ENCODE measurements at regions not wholly inside any gene's neighbourhood (a gene's known extent, or its start where the extent isn't known, plus 50 kb on each side); places are given as distances from the start of the nearest gene placed in this dataset.
"Not testable (repeated sequence)": the region's sequence is repeated elsewhere in the genome, so short reads cannot be mapped to it uniquely, and the experiment has no call there.

DNA sequence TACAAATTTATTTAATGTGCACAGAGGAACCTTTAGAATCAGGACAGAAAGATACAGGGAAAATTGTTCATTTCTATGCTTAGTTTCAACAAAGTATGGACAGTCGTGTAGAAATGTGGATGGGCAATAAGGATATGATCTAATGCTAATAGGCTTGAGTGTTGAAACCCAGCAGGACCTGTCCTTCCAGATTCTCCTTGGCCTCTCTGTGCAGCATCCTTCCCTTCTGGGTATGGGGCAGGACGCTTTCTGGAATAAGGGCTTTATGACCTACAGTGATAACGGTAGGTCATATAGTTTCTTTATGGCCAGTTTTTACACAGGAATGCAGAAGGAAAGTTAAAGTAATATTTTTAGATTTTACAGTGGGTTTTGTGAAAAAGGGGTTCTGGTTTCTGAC is 698.1 kb downstream of the SI start:
- DNase-seq (ENCODE audit: low read depth, low spot score) = no peak

DNA sequence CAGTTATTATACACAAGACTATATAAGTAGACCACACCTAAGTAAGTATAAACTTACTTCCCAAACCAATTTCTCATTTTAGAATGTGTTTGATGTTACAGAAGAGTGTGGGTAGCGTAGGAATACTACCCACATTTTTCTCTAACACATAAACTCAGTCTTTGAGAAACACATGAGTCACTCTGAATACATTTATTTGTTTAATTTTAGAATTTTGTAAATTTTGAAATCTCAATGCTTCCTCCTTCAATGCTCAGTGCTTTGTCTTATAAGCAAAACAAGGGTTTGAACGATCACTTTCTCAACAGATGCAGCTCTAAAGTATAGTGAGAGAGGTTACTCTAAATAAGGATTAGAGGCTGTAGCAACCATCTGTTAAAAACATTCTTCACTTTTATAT is 700.8 kb downstream of the SI start:
- no peak for DNase-seq (ENCODE audit: low read depth, low spot score)

DNA sequence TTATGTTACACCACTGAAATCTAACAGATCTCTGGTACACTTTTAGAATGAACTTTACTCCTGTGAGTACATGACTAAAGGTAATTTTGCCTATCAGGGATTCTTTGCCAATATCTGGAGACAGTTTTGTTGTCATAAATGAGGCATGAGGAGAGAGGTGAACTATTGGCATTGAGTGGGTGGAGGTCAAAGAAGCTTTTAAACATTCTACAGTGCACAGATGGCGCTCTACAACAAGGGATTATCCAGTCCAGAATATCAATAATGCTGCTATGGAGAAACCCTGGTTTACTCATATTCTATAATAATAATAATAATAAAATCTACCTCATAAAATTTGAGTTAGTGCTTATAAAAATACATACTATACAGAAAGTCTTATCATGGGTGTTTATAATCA is 702.3 kb downstream of the SI start:
- DNase-seq (ENCODE audit: low read depth, low spot score) = no peak

DNA sequence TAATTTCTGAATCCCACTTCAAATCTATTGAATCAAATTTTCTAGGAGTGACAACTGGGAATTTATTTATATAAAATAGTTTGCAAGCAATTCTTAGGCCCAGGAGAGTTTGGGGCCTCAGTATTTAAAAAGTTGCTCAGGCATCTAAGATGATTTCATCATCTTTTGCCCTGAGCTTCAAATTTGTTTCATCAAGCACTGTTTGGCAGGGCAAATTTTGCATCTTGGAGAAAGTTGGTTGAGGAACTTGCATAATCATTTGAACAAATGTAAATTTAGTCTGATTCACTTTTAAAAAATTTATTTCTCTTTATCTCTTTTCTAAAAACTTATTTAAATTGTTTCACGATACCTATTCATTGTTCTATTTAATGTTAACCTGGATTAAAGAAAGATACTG is 702.8 kb downstream of the SI start:
- no peak for DNase-seq (ENCODE audit: low read depth, low spot score)

DNA sequence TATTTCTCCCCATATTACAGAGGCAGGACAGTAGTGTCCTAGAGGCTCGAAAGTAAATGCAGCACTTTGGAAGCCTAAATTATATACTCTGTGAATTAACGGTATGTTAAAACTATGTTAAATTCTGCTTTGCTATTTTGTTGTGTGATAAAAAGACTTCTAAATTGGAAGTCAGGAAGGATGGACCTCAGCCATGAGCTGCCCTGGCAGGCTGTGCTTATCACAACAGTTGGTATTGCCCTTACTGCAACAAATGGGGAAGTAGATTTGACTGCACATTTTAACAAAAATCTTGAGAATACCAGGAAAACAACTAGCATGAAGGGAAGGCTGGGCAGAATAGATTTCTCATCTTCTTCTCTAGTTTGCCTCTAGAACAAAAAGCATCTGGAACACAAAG is 706.6 kb downstream of the SI start:
- DNase-seq (ENCODE audit: low read depth, low spot score) = no peak

DNA sequence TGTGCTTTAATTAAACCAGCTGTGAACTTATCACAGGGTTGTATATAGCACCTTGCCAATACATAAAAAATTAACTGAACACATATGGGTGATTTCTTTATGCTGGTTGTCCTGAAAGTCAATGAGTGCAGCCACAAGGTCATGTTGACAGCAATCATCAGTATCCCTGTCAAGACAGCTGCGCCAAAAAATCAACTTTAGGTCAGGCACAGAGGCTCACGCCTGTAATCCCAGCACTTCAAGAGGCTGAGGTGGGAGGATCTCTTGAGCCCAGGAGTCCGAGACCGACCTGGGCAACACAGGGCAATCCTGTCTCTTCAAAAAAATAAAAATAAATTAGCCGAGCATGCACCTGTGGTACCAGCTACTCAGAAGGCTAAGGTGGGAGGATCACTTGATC is 707.3 kb downstream of the SI start:
- DNase-seq (ENCODE audit: low read depth, low spot score) = no peak

DNA sequence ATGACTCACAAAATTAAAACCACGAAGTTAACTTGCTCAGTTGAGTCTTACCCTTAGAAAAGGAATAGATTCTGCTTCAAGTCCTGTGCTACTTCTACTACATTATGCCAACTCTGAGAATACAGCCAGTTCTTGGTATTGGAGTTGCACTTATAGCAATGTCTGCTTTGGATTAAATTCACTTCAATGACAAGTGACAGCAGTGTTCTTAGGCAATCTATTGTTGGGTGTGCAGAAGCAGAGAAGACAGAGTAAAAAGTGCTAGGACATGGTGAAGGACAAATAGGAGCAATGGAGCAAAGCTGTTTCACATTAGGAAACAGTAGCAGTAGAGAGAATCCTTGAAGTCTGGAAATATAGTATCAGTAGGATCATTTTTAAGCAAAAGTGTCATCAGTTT is 713.1 kb downstream of the SI start:
- DNase-seq (ENCODE audit: low read depth, low spot score) = no peak

DNA sequence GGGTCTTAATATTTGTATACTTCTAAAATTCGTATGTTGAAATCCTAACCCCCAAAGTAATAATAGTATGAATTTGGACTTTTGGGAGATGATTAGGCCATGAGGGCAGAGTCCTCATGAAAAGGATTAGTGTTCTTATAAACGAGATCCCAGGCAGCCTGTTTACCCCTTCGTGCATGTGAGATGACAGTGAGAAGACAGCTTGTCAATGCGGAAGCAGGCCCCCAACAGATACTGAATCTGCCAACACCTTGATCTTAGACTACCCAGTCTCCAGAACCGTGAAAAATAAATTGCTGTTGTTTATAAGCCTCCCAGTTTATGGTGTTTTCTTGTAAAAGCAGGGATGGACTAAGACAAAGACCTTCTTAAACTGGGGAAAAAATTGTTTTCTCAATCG is 714.2 kb downstream of the SI start:
- no peak for DNase-seq (ENCODE audit: low read depth, low spot score)

DNA sequence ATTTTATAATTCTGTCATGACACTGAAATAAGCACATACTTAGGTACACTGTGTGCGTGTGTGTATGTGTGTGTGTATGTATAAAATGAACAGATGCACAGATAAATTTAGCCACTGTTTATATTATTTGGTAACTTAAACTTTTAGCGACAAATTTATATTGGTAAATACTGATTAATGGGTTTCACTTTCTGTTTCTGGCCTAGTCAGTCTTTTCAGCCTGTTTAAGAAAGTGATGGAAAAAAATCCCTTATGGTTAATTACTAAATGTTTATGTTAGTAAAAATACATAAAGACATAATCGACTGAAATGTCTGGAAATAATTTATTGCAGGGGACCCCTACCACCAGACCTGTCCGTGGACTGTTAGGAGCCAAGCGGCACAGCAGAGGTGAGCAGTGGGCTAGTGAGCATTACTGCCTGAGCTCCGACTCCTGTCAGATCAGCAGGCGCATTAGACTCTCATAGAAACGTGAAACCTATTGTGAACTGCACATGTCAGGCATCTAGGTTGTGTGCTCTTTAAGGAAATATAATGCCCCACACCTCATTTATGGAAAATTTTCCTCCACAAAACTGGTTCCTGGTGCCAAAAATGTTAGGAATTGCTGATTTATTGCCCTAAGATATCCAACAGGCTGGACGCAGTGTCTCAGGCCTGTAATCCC is 717.4 kb downstream of the SI start:
- DNase-seq (ENCODE audit: low read depth, low spot score) = no peak

DNA sequence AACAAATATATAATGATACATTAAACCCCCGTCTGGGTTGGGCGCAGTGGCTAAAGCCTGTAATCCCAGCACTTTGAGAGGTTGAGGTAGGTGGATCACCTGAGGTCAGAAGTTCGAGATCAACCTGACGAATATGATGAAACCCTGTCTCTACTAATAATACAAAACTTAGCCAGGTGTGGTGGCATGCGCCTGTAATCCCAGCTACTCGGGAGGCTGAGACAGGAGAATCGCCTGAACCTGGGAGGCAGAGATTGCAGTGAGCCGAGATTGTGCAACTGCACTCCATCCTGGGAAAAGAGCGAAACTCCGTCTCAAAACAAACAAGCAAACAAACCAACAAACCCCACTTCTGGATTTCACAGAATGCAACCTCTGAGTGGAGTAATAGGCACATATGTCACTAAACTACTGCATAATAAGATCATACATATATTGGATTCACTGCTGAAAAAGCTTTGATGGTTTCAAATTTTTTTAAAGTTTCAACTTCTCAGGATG is 718.2 kb downstream of the SI start:
- no peak for DNase-seq (ENCODE audit: low read depth, low spot score)

DNA sequence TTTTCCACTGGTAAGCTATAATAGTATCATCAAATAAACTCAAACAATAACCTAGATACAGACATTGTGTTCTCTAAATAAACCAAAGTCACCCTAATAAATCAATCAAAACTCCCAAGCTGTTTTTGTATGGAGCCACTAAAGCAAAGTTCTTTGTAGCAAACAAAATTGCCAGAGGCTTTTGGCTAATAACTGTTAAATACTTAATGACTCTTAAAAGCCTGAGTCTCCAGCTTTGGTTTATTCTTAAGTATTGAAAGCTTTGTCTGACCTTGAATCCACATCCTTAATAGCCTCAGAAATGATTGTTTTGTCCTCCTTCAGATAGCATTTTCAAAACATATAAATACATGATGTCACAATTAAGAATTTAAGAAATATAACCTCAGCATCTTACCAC is 725.3 kb downstream of the SI start:
- DNase-seq (ENCODE audit: low read depth, low spot score) = no peak

DNA sequence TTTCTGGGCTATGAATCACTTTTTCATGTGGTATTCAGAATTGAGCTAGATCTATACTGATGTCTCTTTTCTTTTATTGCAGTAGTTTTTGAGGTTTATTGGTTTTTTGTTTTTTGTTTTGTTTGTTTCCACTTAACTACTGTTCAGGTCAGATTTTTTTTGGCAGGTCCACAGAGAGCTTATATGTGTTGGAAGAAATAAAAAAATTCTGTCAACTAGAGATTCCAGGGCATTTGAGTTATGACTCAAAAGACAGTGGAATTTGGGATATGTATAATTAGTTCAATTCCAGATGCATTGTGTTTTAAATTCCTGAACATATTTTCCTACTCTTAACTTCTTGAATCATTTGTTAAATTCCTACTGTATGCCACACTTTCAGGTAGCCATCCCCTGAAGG is 727.2 kb downstream of the SI start:
- peak; percentile 3 for DNase-seq (ENCODE audit: low read depth, low spot score)

DNA sequence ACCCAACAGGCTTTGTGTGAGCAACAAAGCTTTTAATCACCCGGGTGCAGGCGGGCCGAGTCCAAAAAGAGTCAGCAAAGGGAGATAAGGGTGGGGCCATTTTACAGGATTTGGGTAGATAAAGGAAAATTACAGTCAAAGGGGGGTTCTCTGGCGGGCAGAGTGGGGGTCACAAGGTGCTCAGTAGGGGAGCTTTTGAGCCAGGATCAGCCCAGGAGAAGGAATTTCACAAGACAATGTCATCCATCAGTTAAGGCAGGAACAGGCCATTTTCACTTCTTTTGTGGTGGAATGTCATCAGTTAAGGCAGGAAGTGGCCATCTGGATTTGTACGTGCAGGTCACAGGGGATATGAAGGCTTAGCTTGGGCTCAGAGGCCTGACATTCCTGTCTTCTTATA is 736.1 kb downstream of the SI start:
- DNase-seq (ENCODE audit: low read depth, low spot score) = not testable (repeated sequence)

DNA sequence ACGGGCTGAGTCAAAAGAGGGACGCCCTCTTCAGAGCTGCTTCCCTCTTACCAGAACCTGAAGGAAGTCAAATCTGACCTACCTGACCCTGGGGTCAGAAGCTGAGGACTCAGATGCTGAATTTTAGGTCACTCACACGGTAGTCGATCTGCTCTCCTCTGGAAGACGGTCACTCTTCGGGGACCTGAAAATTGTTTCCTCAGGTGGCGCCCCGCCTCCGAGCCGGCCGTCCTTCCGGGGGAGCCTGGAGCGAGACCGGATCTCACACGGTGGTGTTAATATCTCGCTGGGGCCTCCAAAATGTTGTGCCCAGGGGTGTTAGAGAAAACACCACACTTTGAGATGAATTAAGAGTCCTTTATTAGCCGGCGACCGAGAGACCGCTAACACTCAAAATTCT is 737.2 kb downstream of the SI start:
- DNase-seq (ENCODE audit: low read depth, low spot score) = no peak

DNA sequence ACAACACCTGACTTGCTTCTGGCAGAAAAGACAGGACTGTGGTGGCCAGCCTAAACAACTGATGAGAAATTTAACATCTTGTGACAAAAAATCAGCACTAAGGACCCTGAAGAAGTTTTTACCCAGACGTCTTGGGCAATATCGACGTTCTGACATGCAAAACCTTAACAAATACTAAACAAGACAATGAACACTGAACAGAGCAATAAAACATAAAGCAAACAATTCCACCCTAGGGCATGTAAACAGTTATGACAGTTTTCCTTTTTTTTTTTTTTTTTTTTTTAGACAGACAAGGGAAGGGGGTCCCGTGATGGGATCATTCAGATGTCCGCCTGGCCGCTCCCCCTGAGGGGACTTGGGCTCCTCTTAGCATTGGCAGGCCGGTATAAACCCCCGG is 738.0 kb downstream of the SI start:
- no peak for DNase-seq (ENCODE audit: low read depth, low spot score)

DNA sequence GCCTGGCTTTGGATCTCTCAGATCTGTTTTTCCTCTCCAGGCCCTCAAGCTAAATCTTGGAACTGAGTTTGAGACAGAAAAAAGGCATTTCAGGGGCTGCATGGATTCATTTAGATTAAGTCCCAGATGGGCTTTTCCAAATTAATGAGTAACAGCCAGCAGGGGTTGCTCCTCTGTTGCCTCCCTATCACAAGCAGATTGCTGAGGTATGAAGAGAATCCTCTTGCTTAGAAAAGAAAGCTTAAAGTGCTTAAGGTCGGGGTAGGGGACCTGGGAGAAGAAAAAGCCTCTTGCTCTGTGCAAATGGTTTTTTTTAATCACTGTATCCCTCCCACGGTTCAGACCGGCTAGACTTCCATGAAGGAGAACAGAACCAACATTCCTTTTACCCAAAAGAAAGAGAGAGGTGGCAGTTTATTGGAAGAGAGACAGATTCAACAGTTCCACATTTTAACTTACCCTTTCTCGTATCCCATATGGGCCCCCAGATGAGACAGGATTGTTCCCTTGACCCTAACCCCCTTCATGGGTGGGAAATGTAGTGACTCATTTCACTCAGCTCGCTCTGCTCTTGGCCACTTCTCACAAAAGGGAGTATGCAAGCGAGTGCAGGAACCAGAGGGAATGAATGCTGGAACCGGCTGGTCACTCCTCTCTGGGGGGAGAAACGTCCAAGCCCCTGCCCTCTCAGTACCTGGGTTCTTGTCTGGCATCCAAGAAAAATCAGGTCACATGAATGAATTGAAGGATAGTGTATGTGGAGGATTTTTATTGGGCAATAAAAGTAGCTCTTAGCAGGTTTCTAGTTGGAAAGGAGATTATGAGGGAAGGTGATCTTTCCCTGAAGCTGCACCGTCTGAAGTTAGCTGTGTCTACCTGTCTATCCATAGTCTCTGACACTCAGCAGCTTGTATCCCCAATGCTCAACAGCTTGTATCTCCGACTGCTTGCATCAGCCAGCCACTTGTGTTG is 745.2 kb downstream of the SI start:
- DNase-seq (ENCODE audit: low read depth, low spot score) = peak; percentile 1

DNA sequence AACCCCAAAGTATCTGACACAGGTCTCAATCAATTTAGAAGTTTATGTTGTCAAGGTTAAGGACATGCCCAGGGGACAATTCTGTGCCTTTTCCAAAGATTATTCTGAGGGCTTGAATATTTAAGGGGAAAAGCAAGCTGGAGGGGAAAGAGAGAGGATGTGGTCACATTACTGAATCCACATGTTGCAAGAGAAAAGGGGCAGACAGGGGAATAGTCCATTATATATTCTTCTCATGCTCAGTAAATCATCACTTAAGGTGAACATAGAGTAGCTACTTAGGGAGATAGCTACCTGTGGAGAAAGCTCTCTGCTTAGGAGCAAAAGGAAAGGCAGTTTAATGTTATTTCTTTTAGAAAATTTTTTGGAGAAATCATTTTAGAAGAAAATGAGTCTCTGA is 751.6 kb downstream of the SI start:
- no peak for DNase-seq (ENCODE audit: low read depth, low spot score)

DNA sequence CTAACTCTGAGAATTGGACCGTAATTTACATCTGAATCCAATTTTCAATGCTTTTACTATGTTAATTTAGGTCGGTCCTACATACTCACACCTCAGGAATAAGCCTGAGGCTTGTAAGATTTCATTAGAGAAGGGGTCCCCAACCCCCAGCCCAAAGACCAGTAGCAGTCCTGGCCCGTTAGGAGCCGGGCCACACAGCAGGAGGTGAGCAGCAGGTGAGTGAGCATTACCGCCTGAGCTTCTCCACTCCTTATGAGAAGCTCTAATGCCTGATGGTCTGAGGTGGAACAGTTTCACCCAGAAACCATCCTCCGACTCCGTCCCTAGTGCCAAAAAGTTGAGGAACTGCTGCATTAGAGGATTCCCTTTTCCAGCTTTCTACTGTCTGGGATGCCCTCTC is 757.3 kb downstream of the SI start:
- DNase-seq (ENCODE audit: low read depth, low spot score) = no peak

DNA sequence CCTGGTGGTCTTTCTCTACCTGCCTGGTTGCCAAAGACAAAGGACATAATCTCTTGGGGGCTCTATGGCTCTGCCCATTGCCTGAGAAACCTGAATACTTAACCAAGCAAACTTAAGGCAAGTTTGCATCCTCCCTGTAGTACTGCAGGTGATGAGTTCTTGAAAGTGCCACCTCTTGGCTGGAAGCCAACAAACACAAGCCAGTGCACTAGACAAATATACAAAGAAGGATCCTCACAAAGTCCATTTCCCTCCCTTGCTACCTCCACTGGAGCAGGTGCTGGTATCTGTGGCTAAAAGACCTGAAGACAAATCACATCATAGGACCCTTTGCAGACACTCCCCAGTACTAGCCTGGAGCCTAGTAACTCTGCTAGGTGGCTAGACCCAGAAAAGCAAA is 772.3 kb downstream of the SI start:
- no peak for DNase-seq (ENCODE audit: low read depth, low spot score)

DNA sequence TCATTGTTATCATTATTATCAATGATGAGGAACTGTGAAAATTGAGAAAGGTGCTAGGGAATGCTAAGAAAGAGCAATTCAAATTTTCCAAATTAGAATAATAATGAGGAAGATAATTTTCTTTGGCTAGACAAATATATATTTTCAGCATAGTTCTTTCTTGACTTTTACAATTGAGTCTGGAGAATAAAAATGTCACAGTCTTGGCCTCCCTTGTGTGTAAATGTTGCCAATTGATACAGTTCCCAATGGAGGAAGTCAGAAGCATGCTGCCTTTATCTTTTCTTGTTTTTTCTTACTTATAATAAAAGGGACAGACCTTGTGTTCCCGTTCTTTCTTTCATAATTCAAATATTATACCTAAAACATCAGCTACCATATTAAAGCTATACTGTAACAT is 774.4 kb downstream of the SI start:
- DNase-seq (ENCODE audit: low read depth, low spot score) = no peak

DNA sequence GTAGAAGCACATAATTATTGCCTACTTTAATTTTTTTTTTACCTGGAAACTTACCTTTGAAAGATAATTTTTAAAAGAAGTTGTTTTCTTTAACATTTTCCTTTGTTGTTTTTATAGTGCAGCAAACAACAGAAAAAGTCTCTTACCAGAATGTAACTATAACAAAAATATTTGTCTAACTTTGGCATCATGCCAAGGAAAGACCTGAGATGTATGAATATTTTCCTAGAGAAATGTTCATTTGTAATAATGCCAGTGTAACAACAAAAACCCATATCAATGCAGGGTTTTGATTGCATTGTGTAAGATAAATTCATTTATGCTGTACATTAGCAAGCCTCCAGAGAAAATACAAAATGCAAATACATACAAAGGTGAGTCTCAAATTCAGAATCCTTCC is 775.7 kb downstream of the SI start:
- no peak for DNase-seq (ENCODE audit: low read depth, low spot score)

DNA sequence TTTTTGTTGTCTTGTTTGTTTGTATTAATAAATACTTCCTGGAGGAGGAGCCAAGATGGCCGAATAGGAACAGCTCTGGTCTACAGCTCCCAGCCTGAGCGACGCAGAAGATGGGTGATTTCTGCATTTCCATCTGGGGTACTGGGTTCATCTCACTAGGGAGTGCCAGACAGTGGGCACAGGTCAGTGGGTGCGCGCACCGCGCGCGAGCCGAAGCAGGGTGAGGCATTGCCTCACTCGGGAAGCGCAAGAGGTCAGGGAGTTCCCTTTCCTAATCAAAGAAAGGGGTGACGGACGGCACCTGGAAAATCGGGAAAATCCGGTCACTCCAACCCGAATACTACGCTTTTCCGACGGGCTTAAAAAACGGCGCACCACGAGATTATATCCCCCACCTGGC is 786.8 kb downstream of the SI start:
- not testable (repeated sequence) for DNase-seq (ENCODE audit: low read depth, low spot score)

DNA sequence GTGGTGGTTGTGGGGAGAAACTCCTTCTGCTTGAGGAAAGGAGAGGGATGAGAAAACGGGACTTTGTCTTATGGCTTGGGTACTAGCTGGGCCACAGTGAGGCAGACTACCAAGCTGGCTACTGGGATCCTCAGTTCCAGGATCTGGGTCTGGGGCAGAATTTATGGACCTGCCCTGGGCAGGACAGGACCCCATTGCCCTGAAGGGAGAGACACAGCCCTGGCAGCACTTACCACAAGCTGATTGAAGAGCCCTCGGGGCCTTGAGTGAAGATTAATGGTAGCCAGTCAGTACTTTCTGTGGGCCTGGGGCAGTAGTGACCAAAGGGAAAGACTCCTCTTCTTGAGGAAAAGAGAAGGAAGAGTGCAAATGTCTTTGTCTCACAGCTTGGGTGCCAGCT is 799.7 kb downstream of the SI start:
- no peak for DNase-seq (ENCODE audit: low read depth, low spot score)
